ENCODE measurements at regions not wholly inside any gene's neighbourhood (a gene's known extent, or its start where the extent isn't known, plus 50 kb on each side); places are given as distances from the start of the nearest gene placed in this dataset.

DNA sequence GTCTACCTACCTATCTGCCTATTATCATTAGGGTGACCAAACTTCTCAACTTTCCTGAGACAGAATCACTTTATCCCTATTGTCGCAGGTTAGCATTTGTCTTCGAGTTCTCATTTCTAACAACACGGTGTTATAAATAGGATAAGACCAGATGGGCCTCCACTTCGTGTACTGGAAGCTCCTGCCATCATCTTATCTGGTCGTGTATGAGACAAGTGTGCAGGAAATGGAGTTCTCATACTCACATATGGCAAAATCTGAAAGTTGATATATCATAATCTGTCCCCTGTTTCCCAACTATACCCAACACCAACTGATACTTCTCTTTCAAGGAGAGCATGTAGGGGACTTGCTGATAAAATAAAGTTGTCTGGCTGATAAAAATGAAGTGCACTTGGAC lies 287.4 kb upstream of the FOXK1 start:
- H3K36me3 Mint-ChIP-seq (ENCODE audit: low read depth) = peaks cover 3% of the 10 kb centered on the region
- TF ChIP-seq, protein P1, sequence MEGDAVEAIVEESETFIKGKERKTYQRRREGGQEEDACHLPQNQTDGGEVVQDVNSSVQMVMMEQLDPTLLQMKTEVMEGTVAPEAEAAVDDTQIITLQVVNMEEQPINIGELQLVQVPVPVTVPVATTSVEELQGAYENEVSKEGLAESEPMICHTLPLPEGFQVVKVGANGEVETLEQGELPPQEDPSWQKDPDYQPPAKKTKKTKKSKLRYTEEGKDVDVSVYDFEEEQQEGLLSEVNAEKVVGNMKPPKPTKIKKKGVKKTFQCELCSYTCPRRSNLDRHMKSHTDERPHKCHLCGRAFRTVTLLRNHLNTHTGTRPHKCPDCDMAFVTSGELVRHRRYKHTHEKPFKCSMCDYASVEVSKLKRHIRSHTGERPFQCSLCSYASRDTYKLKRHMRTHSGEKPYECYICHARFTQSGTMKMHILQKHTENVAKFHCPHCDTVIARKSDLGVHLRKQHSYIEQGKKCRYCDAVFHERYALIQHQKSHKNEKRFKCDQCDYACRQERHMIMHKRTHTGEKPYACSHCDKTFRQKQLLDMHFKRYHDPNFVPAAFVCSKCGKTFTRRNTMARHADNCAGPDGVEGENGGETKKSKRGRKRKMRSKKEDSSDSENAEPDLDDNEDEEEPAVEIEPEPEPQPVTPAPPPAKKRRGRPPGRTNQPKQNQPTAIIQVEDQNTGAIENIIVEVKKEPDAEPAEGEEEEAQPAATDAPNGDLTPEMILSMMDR (IDR thresholded peaks at IDR 0.05) = no peak
- H3K4me1 Mint-ChIP-seq (ENCODE audit: low read depth) = no peaks in the 10 kb centered on the region
- peaks cover 6% of the 10 kb centered on the region for H3K27me3 Mint-ChIP-seq
- ATAC-seq (no peak), DNase-seq (no peak)
- intact Hi-C loops (cut with micrococcal nuclease) = no loop called here
- H3K27ac Mint-ChIP-seq = no peak overlapping the region
- ChIA-PET CTCF (no interaction called here), POLR2A (no interaction called here)
- no peak overlapping the region for H3K4me3 Mint-ChIP-seq
- H3K9me3 Mint-ChIP-seq = peaks cover 11% of the 10 kb centered on the region

DNA sequence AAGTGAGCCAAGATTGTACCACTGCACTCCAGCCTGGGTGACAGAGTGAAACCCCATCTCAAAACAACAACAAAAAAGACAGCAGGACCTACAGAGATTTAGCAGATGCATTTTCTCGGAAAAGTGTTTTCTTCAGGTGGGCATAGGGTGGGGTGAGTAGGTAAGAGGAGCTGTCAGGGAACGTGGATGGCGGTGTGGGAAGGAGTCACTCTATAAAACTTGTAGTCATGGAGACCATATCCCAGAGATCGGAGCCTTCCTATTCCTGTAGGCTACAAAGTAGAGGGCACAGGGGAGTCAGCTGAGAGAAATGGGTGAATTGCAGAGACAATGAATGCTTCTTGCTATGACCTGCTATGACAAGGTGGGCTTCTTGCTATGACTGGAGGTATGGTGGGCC lies 283.0 kb upstream of the FOXK1 start:
- H3K4me1 Mint-ChIP-seq (ENCODE audit: low read depth) = no peaks in the 10 kb centered on the region
- CTCF ChIA-PET = no interaction called here

GRCh38 chr7:4399596-4399995 lies 282.5 kb upstream of the FOXK1 start:
- H3K4me3 Mint-ChIP-seq = no peak overlapping the region
- peaks cover 18% of the 10 kb centered on the region for H3K9me3 Mint-ChIP-seq
- ChIA-PET CTCF (no interaction called here), POLR2A (no interaction called here)
- DNase-seq (no peak), ATAC-seq (no peak)
- H3K27me3 Mint-ChIP-seq = peaks cover 7% of the 10 kb centered on the region
- no peaks in the 10 kb centered on the region for H3K4me1 Mint-ChIP-seq (ENCODE audit: low read depth)
- TF ChIP-seq, protein P1 (IDR thresholded peaks at IDR 0.05) = no peak
- intact Hi-C loops (cut with micrococcal nuclease) = no loop called here
- H3K27ac Mint-ChIP-seq = no peak overlapping the region
- H3K36me3 Mint-ChIP-seq (ENCODE audit: low read depth) = no peaks in the 10 kb centered on the region

More for the DNA sequence above, 283.0 kb upstream of the FOXK1 start:
- Mint-ChIP-seq H3K9me3 (peaks cover 18% of the 10 kb centered on the region), H3K36me3 (ENCODE audit: low read depth) (no peaks in the 10 kb centered on the region), H3K27ac (no peak overlapping the region), H3K4me3 (no peak overlapping the region), H3K27me3 (peaks cover 3% of the 10 kb centered on the region)
- no peak for DNase-seq
- TF ChIP-seq, protein P1 (IDR thresholded peaks at IDR 0.05) = no peak
- no peak for ATAC-seq
- intact Hi-C loops (cut with micrococcal nuclease) = no loop called here
- POLR2A ChIA-PET = no interaction called here

DNA sequence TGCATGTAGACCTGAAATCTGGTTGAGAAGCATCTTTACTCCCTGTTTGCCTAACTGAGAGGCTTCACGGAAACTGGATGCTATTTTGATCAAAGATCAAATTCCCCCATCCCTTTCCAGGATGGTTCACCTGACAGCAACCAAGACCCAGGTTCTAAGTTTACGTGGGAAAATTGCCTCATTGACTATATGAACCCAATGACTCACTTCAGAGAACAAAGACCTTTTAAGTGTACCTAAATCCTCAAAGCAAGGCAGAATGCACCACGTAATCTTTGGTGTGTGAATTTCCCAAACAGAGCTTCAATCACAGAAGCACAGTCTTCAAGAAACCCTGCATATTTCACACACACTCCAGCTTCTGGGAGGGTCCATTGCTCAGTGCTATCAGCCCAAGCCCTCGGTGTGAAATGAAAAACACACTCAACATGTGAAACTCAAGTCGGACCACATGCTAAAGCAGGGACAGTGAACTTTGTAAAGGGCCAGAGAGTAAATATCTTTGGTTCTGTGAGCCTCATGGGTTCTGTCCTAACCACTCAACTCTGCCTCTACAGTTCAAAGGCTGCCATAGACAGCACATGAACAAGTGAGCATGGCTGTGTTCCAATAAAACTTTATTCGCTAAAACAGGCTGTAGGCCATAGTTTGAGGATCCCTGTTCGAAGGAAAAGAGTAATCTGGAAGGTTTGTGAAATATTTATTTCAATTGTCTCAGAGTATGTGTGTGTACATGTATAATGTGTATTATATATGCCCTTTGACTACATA lies 275.6 kb upstream of the FOXK1 start:
- Mint-ChIP-seq H3K27me3 (peaks cover 11% of the 10 kb centered on the region), H3K27ac (no peak overlapping the region), H3K4me1 (ENCODE audit: low read depth) (no peaks in the 10 kb centered on the region), H3K36me3 (ENCODE audit: low read depth) (no peaks in the 10 kb centered on the region), H3K9me3 (peaks cover 13% of the 10 kb centered on the region), H3K4me3 (no peak overlapping the region)
- TF ChIP-seq, protein P1 (IDR thresholded peaks at IDR 0.05) = no peak
- ChIA-PET CTCF (no interaction called here), POLR2A (no interaction called here)
- intact Hi-C loops (cut with micrococcal nuclease) = no loop called here
- DNase-seq = no peak
- ATAC-seq = no peak

GRCh38 chr7:4409946-4410345 lies 272.1 kb upstream of the FOXK1 start:
- Mint-ChIP-seq H3K27me3 (peaks cover 3% of the 10 kb centered on the region), H3K27ac (no peak overlapping the region)

More at GRCh38 chr7:4409946-4410345, 272.1 kb upstream of the FOXK1 start:
- H3K9me3 Mint-ChIP-seq = peaks cover 11% of the 10 kb centered on the region
- TF ChIP-seq, protein P1 (IDR thresholded peaks at IDR 0.05) = no peak
- intact Hi-C loops (cut with micrococcal nuclease) = no loop called here
- ChIA-PET POLR2A (no interaction called here), CTCF (no interaction called here)
- DNase-seq (no peak), ATAC-seq (no peak)
- no peak overlapping the region for H3K4me3 Mint-ChIP-seq
- H3K36me3 Mint-ChIP-seq (ENCODE audit: low read depth) = no peaks in the 10 kb centered on the region
- no peaks in the 10 kb centered on the region for H3K4me1 Mint-ChIP-seq (ENCODE audit: low read depth)
